HepG2 (cell line): ENCODE measurements at regions not wholly inside any gene's neighbourhood (a gene's known extent, or its start where the extent isn't known, plus 50 kb on each side); places are given as distances from the start of the nearest gene placed in this dataset.

Experiments
- ATAC-seq: fragments of 200-7000 bp; cut with Tn5 transposase; 3 replicates; pipeline ENCODE4 v1.9.1; 2020; ENCODE audit warnings: mild to moderate bottlenecking, moderate library complexity
- BruUV-seq: library from RNA; stranded (reverse); fragments of 400-500 nt; replicated peaks from 2 replicates; lab custom pipeline; 2021; lab: Mats Ljungman, UMichigan
- CTCF ChIA-PET: fragments of 300-600 bp; formaldehyde crosslinking; extraction: SDS; loops from one replicate; lab custom pipeline; 2021; ENCODE audit warnings: low total read pairs, inconsistent platforms, low intra/inter-chr PET ratio; lab: Yijun Ruan, JAX
- POLR2A ChIA-PET: fragments of 350-600 bp; sonication (Branson Sonifier 250); formaldehyde crosslinking; loops from one replicate; lab custom pipeline; 2020; ENCODE audit warnings: antibody characterized with exemption, inconsistent platforms; lab: Yijun Ruan, JAX
- DNase-seq: peaks from one replicate; pipeline ENCODE4 v3.0.0-alpha.2; 2015; ENCODE audit warnings: low spot score
- FAIRE-seq: peaks from 3 replicates; lab custom pipeline; 2011; peaks lifted over from hg19 to GRCh38; lab: Jason Lieb, UNC
- H2AFZ ChIP-seq: one replicate; pipeline ENCODE4 v1.6.1; 2011; ENCODE audit warnings: low read length, inconsistent platforms
- H3K27ac ChIP-seq: fragments of 300-600 bp; 3 replicates; pipeline ENCODE4 v1.8.0; 2011; ENCODE audit warnings: mixed run types, mild to moderate bottlenecking, mixed read lengths, low read length, inconsistent platforms; ENCODE audit not compliant: insufficient read depth; ENCODE audit errors: extremely low read length
- H3K27me3 ChIP-seq, 2 experiments: fragments of 200-600 bp in 1 of 2; 2 replicates in 1 of 2; 3 replicates in 1 of 2; pipeline versions ENCODE4 v1.6.0 to v1.8.0; 2011; ENCODE audit warnings: low read length in 2 of 2, mild to moderate bottlenecking in 2 of 2, moderate library complexity in 2 of 2, inconsistent platforms in 1 of 2; ENCODE audit not compliant: insufficient read depth in 2 of 2, control insufficient read depth in 1 of 2
- H3K36me3 ChIP-seq, 2 experiments: fragments of 200-600 bp in 1 of 2; replicated peaks in 1 of 2; 2 replicates in 1 of 2; 3 replicates in 1 of 2; pipeline versions ENCODE4 v1.5.1 to v1.8.0; 2011; ENCODE audit warnings: low read length in 2 of 2, inconsistent platforms in 1 of 2; ENCODE audit not compliant: insufficient read depth in 2 of 2, control insufficient read depth in 1 of 2
- H3K4me1 ChIP-seq: 2 replicates; pipeline ENCODE4 v1.5.1; 2012; ENCODE audit warnings: low read length, inconsistent platforms; ENCODE audit not compliant: insufficient read depth
- H3K4me2 ChIP-seq: 2 replicates; pipeline ENCODE4 v1.6.0; 2011; ENCODE audit warnings: low read depth, low read length, inconsistent platforms
- H3K4me3 ChIP-seq, 3 experiments: fragments of 200-600 bp in 1 of 3; sonication (generic), shearing (Covaris generic) in 1 of 3; replicated peaks in 1 of 3; 2 replicates each; pipeline ENCODE4 v1.5.1; 2011 to 2016; ENCODE audit warnings: low read length in 3 of 3, inconsistent platforms in 2 of 3, low read depth in 2 of 3, mild to moderate bottlenecking in 2 of 3, control low read depth in 1 of 3, mixed read lengths in 1 of 3; ENCODE audit not compliant: insufficient read depth in 1 of 3
- H3K79me2 ChIP-seq: one replicate; pipeline ENCODE4 v1.6.1; 2011; ENCODE audit warnings: low read length, inconsistent platforms; ENCODE audit not compliant: insufficient read depth
- H3K9ac ChIP-seq: 2 replicates; pipeline ENCODE4 v1.6.0; 2011; ENCODE audit warnings: mild to moderate bottlenecking, low read depth, low read length, inconsistent platforms; ENCODE audit not compliant: insufficient read depth
- H3K9me3 ChIP-seq: 2 replicates; pipeline ENCODE4 v1.5.1; 2012; ENCODE audit warnings: mild to moderate bottlenecking, low read length
- H4K20me1 ChIP-seq: 2 replicates; pipeline ENCODE4 v1.6.0; 2011; ENCODE audit warnings: inconsistent platforms, mild to moderate bottlenecking, low read length, moderate library complexity; ENCODE audit not compliant: insufficient read depth
- BCL6 ChIP-seq: IDR thresholded peaks from 2 replicates; pipeline ENCODE4 v1.6.1; 2016; ENCODE audit warnings: missing genetic modification reagents, missing compliant biosample characterization
- FOXK2 ChIP-seq: fragments of 450-650 bp; IDR thresholded peaks from 2 replicates; pipeline ENCODE4 v1.6.1; 2016
- POGZ ChIP-seq: sonication (generic); formaldehyde crosslinking; IDR thresholded peaks from 2 replicates; pipeline ENCODE4 v1.4.0; 2020; ENCODE audit warnings: mild to moderate bottlenecking, missing genetic modification reagents
- RFXAP ChIP-seq: sonication (generic); formaldehyde crosslinking; IDR thresholded peaks from 2 replicates; pipeline ENCODE4 v1.4.0; 2020; ENCODE audit warnings: missing genetic modification reagents, borderline replicate concordance
- ZNF878 ChIP-seq: sonication (generic); formaldehyde crosslinking; IDR thresholded peaks from 2 replicates; pipeline ENCODE4 v1.8.1; 2023; ENCODE audit warnings: mild to moderate bottlenecking, missing genetic modification reagents, moderate library complexity
- WGBS: methylation state at CpG from one replicate; pipeline ENCODE4 v1.1.6; 2017; ENCODE audit warnings: low lambda C conversion rate; 5-methylcytosine and 5-hydroxymethylcytosine counted together
- in situ Hi-C: cut with HindIII; loops from 2 replicates; pipeline ENCODE4 v1.10.0; 2017; ENCODE audit warnings: low pct_unique_long_range_greater_than_20kb; ENCODE audit not compliant: extremely low pct_ligation_motif_present
- intact Hi-C: fragments of 100-400 bp; cut with micrococcal nuclease; formaldehyde crosslinking; loops from one replicate; pipeline ENCODE4 v1.10.0; 2022; ENCODE audit not compliant: unreplicated experiment
- TF ChIP-seq, protein P1 (sequence below): sonication (generic); formaldehyde crosslinking; IDR thresholded peaks from 2 replicates; pipeline ENCODE4; 2020; ENCODE audit warnings: missing genetic modification reagents, mild to moderate bottlenecking, borderline replicate concordance
- TF ChIP-seq, protein P2 (sequence below): sonication (generic); formaldehyde crosslinking; conservative IDR thresholded peaks from 2 replicates; pipeline ENCODE4 v1.4.0; 2020; ENCODE audit warnings: missing genetic modification reagents
- TF ChIP-seq, protein P3 (sequence below): sonication (generic); formaldehyde crosslinking; IDR thresholded peaks from 2 replicates; pipeline ENCODE4 v1.5.1; 2020; ENCODE audit warnings: mild to moderate bottlenecking, missing genetic modification reagents
- TF ChIP-seq, protein P4 (sequence below): IDR thresholded peaks from 2 replicates; pipeline ENCODE4 v1.6.1; 2016

DNA sequence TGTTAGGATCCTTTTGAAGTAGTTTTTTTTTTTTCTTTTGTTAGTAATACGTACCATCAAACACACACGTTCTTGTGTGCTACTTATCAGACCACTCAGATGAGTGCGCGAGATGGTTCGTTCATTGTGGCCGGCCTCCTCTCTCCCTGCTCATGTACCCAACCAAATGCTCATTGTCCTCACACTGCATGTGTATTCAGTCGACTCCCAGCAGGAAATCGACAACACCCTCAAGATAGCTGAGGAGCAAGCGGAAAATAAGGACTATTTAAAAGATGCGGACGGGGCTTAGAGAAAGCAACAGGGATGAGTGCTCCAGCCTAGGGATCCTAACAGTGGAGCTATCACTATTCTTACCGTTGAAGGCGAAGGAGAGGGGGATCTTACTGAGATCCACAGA lies 72.9 kb upstream of the GUCY1A1 start:
- no peak overlapping the region for H3K4me3 ChIP-seq
- FAIRE-seq (no peak), ATAC-seq (no peak), DNase-seq (no peak)
- intact Hi-C loops (no loop called here), in situ Hi-C loops (no loop called here)
- no peaks in the 10 kb centered on the region for H3K4me1 ChIP-seq
- 46% methylated on average over 13 of the region's 13 CpGs for WGBS
- TF ChIP-seq RFXAP (no peak), BCL6 (CRISPR knock-in tag) (no peak), POGZ (CRISPR knock-in tag) (no peak), FOXK2 (no peak), ZNF878 (CRISPR knock-in tag) (no peak)
- TF ChIP-seq, protein P1, sequence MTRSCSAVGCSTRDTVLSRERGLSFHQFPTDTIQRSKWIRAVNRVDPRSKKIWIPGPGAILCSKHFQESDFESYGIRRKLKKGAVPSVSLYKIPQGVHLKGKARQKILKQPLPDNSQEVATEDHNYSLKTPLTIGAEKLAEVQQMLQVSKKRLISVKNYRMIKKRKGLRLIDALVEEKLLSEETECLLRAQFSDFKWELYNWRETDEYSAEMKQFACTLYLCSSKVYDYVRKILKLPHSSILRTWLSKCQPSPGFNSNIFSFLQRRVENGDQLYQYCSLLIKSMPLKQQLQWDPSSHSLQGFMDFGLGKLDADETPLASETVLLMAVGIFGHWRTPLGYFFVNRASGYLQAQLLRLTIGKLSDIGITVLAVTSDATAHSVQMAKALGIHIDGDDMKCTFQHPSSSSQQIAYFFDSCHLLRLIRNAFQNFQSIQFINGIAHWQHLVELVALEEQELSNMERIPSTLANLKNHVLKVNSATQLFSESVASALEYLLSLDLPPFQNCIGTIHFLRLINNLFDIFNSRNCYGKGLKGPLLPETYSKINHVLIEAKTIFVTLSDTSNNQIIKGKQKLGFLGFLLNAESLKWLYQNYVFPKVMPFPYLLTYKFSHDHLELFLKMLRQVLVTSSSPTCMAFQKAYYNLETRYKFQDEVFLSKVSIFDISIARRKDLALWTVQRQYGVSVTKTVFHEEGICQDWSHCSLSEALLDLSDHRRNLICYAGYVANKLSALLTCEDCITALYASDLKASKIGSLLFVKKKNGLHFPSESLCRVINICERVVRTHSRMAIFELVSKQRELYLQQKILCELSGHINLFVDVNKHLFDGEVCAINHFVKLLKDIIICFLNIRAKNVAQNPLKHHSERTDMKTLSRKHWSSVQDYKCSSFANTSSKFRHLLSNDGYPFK (CRISPR knock-in tag), result no peak
- TF ChIP-seq, protein P2, sequence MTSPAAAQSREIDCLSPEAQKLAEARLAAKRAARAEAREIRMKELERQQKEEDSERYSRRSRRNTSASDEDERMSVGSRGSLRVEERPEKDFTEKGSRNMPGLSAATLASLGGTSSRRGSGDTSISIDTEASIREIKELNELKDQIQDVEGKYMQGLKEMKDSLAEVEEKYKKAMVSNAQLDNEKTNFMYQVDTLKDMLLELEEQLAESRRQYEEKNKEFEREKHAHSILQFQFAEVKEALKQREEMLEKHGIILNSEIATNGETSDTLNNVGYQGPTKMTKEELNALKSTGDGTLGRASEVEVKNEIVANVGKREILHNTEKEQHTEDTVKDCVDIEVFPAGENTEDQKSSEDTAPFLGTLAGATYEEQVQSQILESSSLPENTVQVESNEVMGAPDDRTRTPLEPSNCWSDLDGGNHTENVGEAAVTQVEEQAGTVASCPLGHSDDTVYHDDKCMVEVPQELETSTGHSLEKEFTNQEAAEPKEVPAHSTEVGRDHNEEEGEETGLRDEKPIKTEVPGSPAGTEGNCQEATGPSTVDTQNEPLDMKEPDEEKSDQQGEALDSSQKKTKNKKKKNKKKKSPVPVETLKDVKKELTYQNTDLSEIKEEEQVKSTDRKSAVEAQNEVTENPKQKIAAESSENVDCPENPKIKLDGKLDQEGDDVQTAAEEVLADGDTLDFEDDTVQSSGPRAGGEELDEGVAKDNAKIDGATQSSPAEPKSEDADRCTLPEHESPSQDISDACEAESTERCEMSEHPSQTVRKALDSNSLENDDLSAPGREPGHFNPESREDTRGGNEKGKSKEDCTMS, result no peak
- TF ChIP-seq, protein P3, sequence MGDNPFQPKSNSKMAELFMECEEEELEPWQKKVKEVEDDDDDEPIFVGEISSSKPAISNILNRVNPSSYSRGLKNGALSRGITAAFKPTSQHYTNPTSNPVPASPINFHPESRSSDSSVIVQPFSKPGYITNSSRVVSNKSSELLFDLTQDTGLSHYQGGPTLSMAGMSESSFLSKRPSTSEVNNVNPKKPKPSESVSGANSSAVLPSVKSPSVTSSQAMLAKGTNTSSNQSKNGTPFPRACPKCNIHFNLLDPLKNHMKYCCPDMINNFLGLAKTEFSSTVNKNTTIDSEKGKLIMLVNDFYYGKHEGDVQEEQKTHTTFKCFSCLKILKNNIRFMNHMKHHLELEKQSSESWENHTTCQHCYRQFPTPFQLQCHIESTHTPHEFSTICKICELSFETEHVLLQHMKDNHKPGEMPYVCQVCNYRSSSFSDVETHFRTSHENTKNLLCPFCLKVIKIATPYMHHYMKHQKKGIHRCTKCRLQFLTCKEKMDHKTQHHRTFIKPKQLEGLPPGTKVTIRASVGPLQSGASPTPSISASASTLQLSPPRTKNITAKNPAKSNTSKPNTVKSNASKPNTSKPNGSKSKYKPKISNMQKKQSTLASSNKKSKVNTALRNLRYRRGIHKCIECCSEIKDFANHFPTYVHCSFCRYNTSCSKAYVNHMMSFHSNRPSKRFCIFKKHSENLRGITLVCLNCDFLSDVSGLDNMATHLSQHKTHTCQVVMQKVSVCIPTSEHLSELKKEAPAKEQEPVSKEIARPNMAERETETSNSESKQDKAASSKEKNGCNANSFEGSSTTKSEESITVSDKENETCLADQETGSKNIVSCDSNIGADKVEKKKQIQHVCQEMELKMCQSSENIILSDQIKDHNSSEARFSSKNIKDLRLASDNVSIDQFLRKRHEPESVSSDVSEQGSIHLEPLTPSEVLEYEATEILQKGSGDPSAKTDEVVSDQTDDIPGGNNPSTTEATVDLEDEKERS (CRISPR knock-in tag), result no peak
- TF ChIP-seq, protein P4, sequence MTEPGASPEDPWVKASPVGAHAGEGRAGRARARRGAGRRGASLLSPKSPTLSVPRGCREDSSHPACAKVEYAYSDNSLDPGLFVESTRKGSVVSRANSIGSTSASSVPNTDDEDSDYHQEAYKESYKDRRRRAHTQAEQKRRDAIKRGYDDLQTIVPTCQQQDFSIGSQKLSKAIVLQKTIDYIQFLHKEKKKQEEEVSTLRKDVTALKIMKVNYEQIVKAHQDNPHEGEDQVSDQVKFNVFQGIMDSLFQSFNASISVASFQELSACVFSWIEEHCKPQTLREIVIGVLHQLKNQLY (CRISPR knock-in tag), result no peak
- H3K79me2 ChIP-seq, result no peaks in the 10 kb centered on the region
- H3K27ac ChIP-seq, result no peak overlapping the region
- CTCF ChIA-PET, result no interaction called here
- no peak overlapping the region for H2AFZ ChIP-seq
- no peaks in the 10 kb centered on the region for H3K27me3 ChIP-seq
- no peak overlapping the region for H3K9ac ChIP-seq
- no peak overlapping the region for H3K4me2 ChIP-seq
- no TSS peak for BruUV-seq
- POLR2A ChIA-PET, result no interaction called here
- H3K9me3 ChIP-seq, result no peaks in the 10 kb centered on the region
- H4K20me1 ChIP-seq, result no peaks in the 10 kb centered on the region
- H3K36me3 ChIP-seq, result no peaks in the 10 kb centered on the region
